ENCODE measurements at regions not wholly inside any gene's neighbourhood (a gene's known extent, or its start where the extent isn't known, plus 50 kb on each side); places are given as distances from the start of the nearest gene placed in this dataset.
A peak's percentile ranks its signal among the peaks of the same experiment; 100 is the strongest.

GRCh38 chr3:72485641-72486040 is 362.6 kb downstream of the SHQ1 start:
- Mint-ChIP-seq H3K4me3 (no peak overlapping the region), H3K36me3 (ENCODE audit: low read depth) (no peaks in the 10 kb centered on the region), H3K27ac (no peak overlapping the region), H3K27me3 (ENCODE audit: insufficient read depth) (peaks cover 3% of the 10 kb centered on the region), H3K9me3 (no peaks in the 10 kb centered on the region), H3K4me1 (peaks cover 20% of the 10 kb centered on the region)
- Histone ChIP-seq H3K27me3 (ENCODE audit: control insufficient read depth, insufficient read depth, low read length, poor library complexity, severe bottlenecking) (no peaks in the 10 kb centered on the region), H3K36me3 (ENCODE audit: control insufficient read depth, insufficient read depth, low read length) (no peaks in the 10 kb centered on the region), H3K4me1 (ENCODE audit: control insufficient read depth, insufficient read depth, low read length) (no peaks in the 10 kb centered on the region), H3K4me3 (ENCODE audit: low read length) (no peak overlapping the region), H3K9ac (ENCODE audit: extremely low read depth, low read length, poor library complexity, severe bottlenecking) (no peak overlapping the region), H3K9me3 (ENCODE audit: control insufficient read depth, low read length) (no peaks in the 10 kb centered on the region), H3K27ac (ENCODE audit: low read depth, low read length) (no peak overlapping the region)
- TF ChIP-seq, protein P1, sequence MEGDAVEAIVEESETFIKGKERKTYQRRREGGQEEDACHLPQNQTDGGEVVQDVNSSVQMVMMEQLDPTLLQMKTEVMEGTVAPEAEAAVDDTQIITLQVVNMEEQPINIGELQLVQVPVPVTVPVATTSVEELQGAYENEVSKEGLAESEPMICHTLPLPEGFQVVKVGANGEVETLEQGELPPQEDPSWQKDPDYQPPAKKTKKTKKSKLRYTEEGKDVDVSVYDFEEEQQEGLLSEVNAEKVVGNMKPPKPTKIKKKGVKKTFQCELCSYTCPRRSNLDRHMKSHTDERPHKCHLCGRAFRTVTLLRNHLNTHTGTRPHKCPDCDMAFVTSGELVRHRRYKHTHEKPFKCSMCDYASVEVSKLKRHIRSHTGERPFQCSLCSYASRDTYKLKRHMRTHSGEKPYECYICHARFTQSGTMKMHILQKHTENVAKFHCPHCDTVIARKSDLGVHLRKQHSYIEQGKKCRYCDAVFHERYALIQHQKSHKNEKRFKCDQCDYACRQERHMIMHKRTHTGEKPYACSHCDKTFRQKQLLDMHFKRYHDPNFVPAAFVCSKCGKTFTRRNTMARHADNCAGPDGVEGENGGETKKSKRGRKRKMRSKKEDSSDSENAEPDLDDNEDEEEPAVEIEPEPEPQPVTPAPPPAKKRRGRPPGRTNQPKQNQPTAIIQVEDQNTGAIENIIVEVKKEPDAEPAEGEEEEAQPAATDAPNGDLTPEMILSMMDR (conservative IDR thresholded peaks at IDR 0.05), result no peak
- no peak for DNase-seq
- 96 to 100% methylated on average over 1 to 2 of the region's 2 CpGs for WGBS, 2 experiments (ENCODE audit: insufficient coverage in 1 of 2, insufficient read length in 1 of 2)

- Histone ChIP-seq H3K27ac (ENCODE audit: low read depth, low read length) (no peak overlapping the region), H3K9me3 (ENCODE audit: control insufficient read depth, low read length) (no peaks in the 10 kb centered on the region), H3K4me1 (ENCODE audit: control insufficient read depth, insufficient read depth, low read length) (no peaks in the 10 kb centered on the region), H3K9ac (ENCODE audit: extremely low read depth, low read length, poor library complexity, severe bottlenecking) (no peak overlapping the region), H3K36me3 (ENCODE audit: control insufficient read depth, insufficient read depth, low read length) (no peaks in the 10 kb centered on the region), H3K27me3 (ENCODE audit: control insufficient read depth, insufficient read depth, low read length, poor library complexity, severe bottlenecking) (no peaks in the 10 kb centered on the region), H3K4me3 (ENCODE audit: low read length) (no peak overlapping the region)
- H3K4me1 Mint-ChIP-seq, result peaks cover 18% of the 10 kb centered on the region
- H3K9me3 Mint-ChIP-seq, result no peaks in the 10 kb centered on the region
- TF ChIP-seq, protein P1 (conservative IDR thresholded peaks at IDR 0.05), result no peak
- DNase-seq, result no peak
- no peaks in the 10 kb centered on the region for H3K36me3 Mint-ChIP-seq (ENCODE audit: low read depth)
- no peak overlapping the region for H3K27ac Mint-ChIP-seq
- peaks cover 4% of the 10 kb centered on the region for H3K27me3 Mint-ChIP-seq (ENCODE audit: insufficient read depth)
- H3K4me3 Mint-ChIP-seq, result no peak overlapping the region
- 88% methylated on average over 3 of the region's 3 CpGs; no CpG with 5 or more reads in 1 of the 2 experiments for WGBS, 2 experiments (ENCODE audit: insufficient coverage in 1 of 2, insufficient read length in 1 of 2)
These were observed 364.6 kb downstream of the SHQ1 start for GRCh38 chr3:72483554-72484104.

DNA sequence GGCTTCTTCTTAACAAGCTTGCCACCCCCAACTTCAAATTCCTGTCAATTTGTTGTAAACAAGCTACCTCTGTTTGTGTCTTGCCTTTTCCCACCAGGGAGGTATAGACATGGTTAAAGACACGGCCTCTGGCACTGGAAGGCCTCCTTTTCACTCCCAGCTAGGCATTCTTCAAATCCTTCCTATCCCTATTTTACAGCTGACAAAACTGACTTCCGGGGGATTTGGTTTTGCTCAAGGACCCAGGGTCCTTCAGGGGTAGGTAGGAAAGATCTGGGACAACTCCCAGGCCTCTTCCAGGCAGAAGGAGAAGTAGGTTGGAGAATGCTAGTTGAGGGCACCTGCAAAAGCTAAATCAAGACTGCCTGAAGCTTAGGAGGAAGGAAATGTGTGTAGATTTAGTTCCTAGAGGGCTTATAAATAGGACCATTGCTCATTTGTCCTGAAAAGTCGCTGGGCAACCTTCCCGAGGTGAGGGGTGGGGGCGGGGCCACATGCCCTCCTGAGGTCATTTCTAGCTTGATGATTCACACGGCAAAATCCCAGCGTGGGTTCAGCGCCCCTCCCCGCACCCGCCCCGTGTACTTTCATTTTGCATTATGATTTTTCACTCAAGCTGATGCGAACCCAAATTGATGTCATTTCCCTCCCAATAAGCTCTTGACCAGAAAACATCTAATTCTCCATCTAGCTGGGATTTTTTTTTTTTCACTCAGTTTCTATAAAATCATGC is 365.5 kb downstream of the SHQ1 start:
- H3K4me3 ChIP-seq (ENCODE audit: low read length), result no peak overlapping the region
- H3K36me3 Mint-ChIP-seq (ENCODE audit: low read depth), result no peaks in the 10 kb centered on the region
- no peak overlapping the region for H3K9ac ChIP-seq (ENCODE audit: extremely low read depth, low read length, poor library complexity, severe bottlenecking)
- H3K27ac Mint-ChIP-seq, result no peak overlapping the region
- H3K4me1 ChIP-seq (ENCODE audit: control insufficient read depth, insufficient read depth, low read length), result no peaks in the 10 kb centered on the region
- no peaks in the 10 kb centered on the region for H3K9me3 Mint-ChIP-seq
- TF ChIP-seq, protein P1 (conservative IDR thresholded peaks at IDR 0.05), result no peak
- H3K27me3 Mint-ChIP-seq (ENCODE audit: insufficient read depth), result peaks cover 4% of the 10 kb centered on the region
- H3K27me3 ChIP-seq (ENCODE audit: control insufficient read depth, insufficient read depth, low read length, poor library complexity, severe bottlenecking), result no peaks in the 10 kb centered on the region
- H3K27ac ChIP-seq (ENCODE audit: low read depth, low read length), result no peak overlapping the region
- peak; percentile 73 for DNase-seq
- H3K4me1 Mint-ChIP-seq, result peaks cover 18% of the 10 kb centered on the region
- H3K36me3 ChIP-seq (ENCODE audit: control insufficient read depth, insufficient read depth, low read length), result no peaks in the 10 kb centered on the region
- H3K4me3 Mint-ChIP-seq, result no peak overlapping the region
- H3K9me3 ChIP-seq (ENCODE audit: control insufficient read depth, low read length), result no peaks in the 10 kb centered on the region
- WGBS, 2 experiments (ENCODE audit: insufficient coverage in 1 of 2, insufficient read length in 1 of 2), result 48 to 61% methylated on average over 10 to 12 of the region's 12 CpGs
